Endothelial cell of umbilical vein (primary cell): ENCODE measurements at regions not wholly inside any gene's neighbourhood (a gene's known extent, or its start where the extent isn't known, plus 50 kb on each side); places are given as distances from the start of the nearest gene placed in this dataset.

Source experiments
- BruUV-seq: library from RNA; stranded (reverse); fragments of 400-500 nt; replicated peaks from 2 replicates; lab custom pipeline; 2021; lab: Mats Ljungman, UMichigan
- CTCF ChIA-PET: fragments of 300-600, 350-600 bp; sonication (Branson Sonifier 250); formaldehyde crosslinking; loops from one replicate; lab custom pipeline; 2021; ENCODE audit warnings: antibody characterized with exemption, inconsistent platforms; lab: Charles Lee
- POLR2A ChIA-PET: fragments of 300-600, 350-600 bp; sonication (Branson Sonifier 250); formaldehyde crosslinking; loops from one replicate; lab custom pipeline; 2021; ENCODE audit warnings: antibody characterized with exemption, inconsistent platforms; lab: Charles Lee
- DNase-seq: peaks from one replicate; pipeline ENCODE4 v3.0.0-alpha.2; 2011; ENCODE audit warnings: low read depth, low spot score
- FAIRE-seq: peaks from 2 replicates; lab custom pipeline; 2011; peaks lifted over from hg19 to GRCh38; lab: Jason Lieb, UNC
- H2AFZ ChIP-seq: 2 replicates; pipeline ENCODE4 v1.6.0; 2012; ENCODE audit warnings: low read depth, low read length, control low read depth, inconsistent platforms
- H3K27ac ChIP-seq: 2 replicates; pipeline ENCODE4 v1.5.1; 2011; ENCODE audit warnings: low read depth, mild to moderate bottlenecking, control low read depth, low read length, moderate library complexity; ENCODE audit not compliant: insufficient read depth
- H3K27me3 ChIP-seq, 2 experiments: 2 replicates each; pipeline versions ENCODE4 v1.6.0 to v1.6.1; 2011; ENCODE audit warnings: low read length in 2 of 2, mixed read lengths in 1 of 2; ENCODE audit not compliant: control insufficient read depth in 2 of 2, insufficient read depth in 2 of 2
- H3K36me3 ChIP-seq, 2 experiments: 2 replicates in 1 of 2; 3 replicates in 1 of 2; pipeline ENCODE4 v1.5.1; 2011; ENCODE audit warnings: low read length in 2 of 2, mild to moderate bottlenecking in 1 of 2, moderate library complexity in 1 of 2; ENCODE audit not compliant: control insufficient read depth in 2 of 2, insufficient read depth in 2 of 2; ENCODE audit errors: extremely low read depth in 1 of 2
- H3K4me1 ChIP-seq: 3 replicates; pipeline ENCODE4 v1.5.1; 2011; ENCODE audit warnings: mild to moderate bottlenecking, low read length; ENCODE audit not compliant: control insufficient read depth, insufficient read depth; ENCODE audit errors: extremely low read depth
- H3K4me2 ChIP-seq: 2 replicates; pipeline ENCODE4 v1.6.1; 2011; ENCODE audit warnings: low read length, control low read depth, mixed read lengths; ENCODE audit not compliant: insufficient read depth
- H3K4me3 ChIP-seq, 3 experiments: fragments of 200-600 bp in 1 of 3; sonication (generic), shearing (Covaris generic) in 1 of 3; replicated peaks in 1 of 3; 2 replicates each; pipeline ENCODE4 v1.5.1; 2011 to 2016; ENCODE audit warnings: control low read depth in 3 of 3, low read length in 3 of 3, mild to moderate bottlenecking in 2 of 3, inconsistent platforms in 1 of 3, low read depth in 1 of 3, moderate library complexity in 1 of 3; ENCODE audit not compliant: insufficient read depth in 1 of 3
- H3K79me2 ChIP-seq: 2 replicates; pipeline ENCODE4 v1.6.0; 2012; ENCODE audit warnings: low read length, inconsistent platforms; ENCODE audit not compliant: control insufficient read depth, insufficient read depth
- H3K9ac ChIP-seq: replicated peaks from 2 replicates; pipeline ENCODE3; 2011; ENCODE audit warnings: low read length, control low read depth; ENCODE audit not compliant: insufficient read depth; ENCODE audit errors: extremely low read depth
- H3K9me1 ChIP-seq: replicated peaks from 3 replicates; pipeline ENCODE4 v1.6.0; 2011; ENCODE audit warnings: mild to moderate bottlenecking, low read length; ENCODE audit not compliant: control insufficient read depth, insufficient read depth; ENCODE audit errors: extremely low read depth
- H3K9me3 ChIP-seq: replicated peaks from 2 replicates; pipeline ENCODE4 v1.5.1; 2012; ENCODE audit warnings: low read length, inconsistent platforms; ENCODE audit not compliant: control insufficient read depth, insufficient read depth
- H4K20me1 ChIP-seq: replicated peaks from 2 replicates; pipeline ENCODE3; 2011; ENCODE audit warnings: mild to moderate bottlenecking, low read length; ENCODE audit not compliant: control insufficient read depth, insufficient read depth; ENCODE audit errors: extremely low read depth
- EZH2 ChIP-seq: IDR thresholded peaks from 2 replicates; pipeline ENCODE4 v1.6.1; 2012; ENCODE audit warnings: borderline replicate concordance, low read depth, mild to moderate bottlenecking, moderate library complexity, low read length, inconsistent platforms; ENCODE audit not compliant: severe bottlenecking
- FOS ChIP-seq: IDR thresholded peaks from 2 replicates; pipeline ENCODE4 v1.6.1; 2011; ENCODE audit warnings: mild to moderate bottlenecking, low read length, moderate library complexity, borderline replicate concordance; ENCODE audit not compliant: insufficient read depth
- GATA2 ChIP-seq: IDR thresholded peaks from 2 replicates; pipeline ENCODE4 v1.7.0; 2011; ENCODE audit warnings: low read depth, mild to moderate bottlenecking, moderate library complexity, mixed read lengths, low read length; ENCODE audit not compliant: insufficient read length, insufficient read depth
- JUN ChIP-seq: IDR thresholded peaks from 2 replicates; pipeline ENCODE4 v1.6.1; 2011; ENCODE audit warnings: borderline replicate concordance, low read depth; ENCODE audit not compliant: insufficient read length, insufficient read depth
- MAX ChIP-seq: IDR thresholded peaks from 2 replicates; pipeline ENCODE4 v1.6.1; 2011; ENCODE audit not compliant: insufficient read depth, insufficient read length
- MYC ChIP-seq: IDR thresholded peaks from one replicate; pipeline ENCODE4 v1.6.1; 2011; ENCODE audit warnings: mild to moderate bottlenecking, low read depth, low read length
- POLR2A ChIP-seq: IDR thresholded peaks from 2 replicates; pipeline ENCODE4 v1.6.1; 2012; ENCODE audit warnings: low read depth, mild to moderate bottlenecking, control low read depth, low read length
- POLR2AphosphoS5 ChIP-seq: IDR thresholded peaks from 2 replicates; pipeline ENCODE4 v1.6.1; 2012; ENCODE audit warnings: low read depth, mild to moderate bottlenecking, control low read depth, low read length, moderate library complexity; ENCODE audit not compliant: insufficient read depth
- dilution Hi-C: fragments of 300-500 bp; cut with MboI; formaldehyde crosslinking; loops from one replicate; pipeline ENCODE4 v1.15.0; 2019; ENCODE audit warnings: low sequenced_read_pairs; ENCODE audit not compliant: extremely low pct_ligation_motif_present
- intact Hi-C: fragments of 100-400 bp; cut with micrococcal nuclease; formaldehyde crosslinking; loops from one replicate; pipeline ENCODE4 v1.10.0; 2022
- TF ChIP-seq, protein P1 (sequence below), 2 donors: IDR thresholded peaks; 1 replicate in 1 of 2; 2 replicates in 1 of 2; pipeline ENCODE4 v1.5.1; 2011; ENCODE audit warnings: low read length in 2 of 2, mild to moderate bottlenecking in 2 of 2, moderate library complexity in 2 of 2, control low read depth in 1 of 2, inconsistent platforms in 1 of 2, low read depth in 1 of 2; ENCODE audit not compliant: insufficient read depth in 1 of 2; ENCODE audit errors: extremely low read depth in 1 of 2

DNA sequence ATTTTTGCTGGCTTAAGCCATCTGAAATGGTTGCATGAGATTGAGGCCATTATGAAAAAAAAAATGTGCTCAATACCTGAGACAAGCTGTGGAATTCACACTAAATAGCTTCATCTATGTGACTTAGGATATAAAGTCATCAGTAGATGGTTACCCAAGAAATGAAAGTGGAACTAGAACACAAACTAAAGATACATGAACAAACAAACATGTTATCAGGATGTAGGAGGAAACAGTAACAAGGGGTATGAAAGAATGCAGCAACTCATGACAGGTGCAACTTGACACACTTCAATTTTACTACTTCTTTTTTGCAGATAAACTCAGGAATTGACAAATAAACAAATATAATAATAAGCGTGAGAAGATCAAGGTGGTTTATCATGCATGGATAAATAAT is 155.0 kb downstream of the WT1 start:
- dilution Hi-C loops: no loop called here
- no peaks in the 10 kb centered on the region for H3K27me3 ChIP-seq
- no peaks in the 10 kb centered on the region for H3K9me1 ChIP-seq
- DNase-seq (no peak), FAIRE-seq (no peak)
- H3K27ac ChIP-seq: no peak overlapping the region
- no peak overlapping the region for H3K9ac ChIP-seq
- BruUV-seq: no TSS peak
- H3K4me1 ChIP-seq: no peaks in the 10 kb centered on the region
- no peaks in the 10 kb centered on the region for H3K9me3 ChIP-seq
- H3K4me3 ChIP-seq: no peak overlapping the region
- TF ChIP-seq, protein P1, sequence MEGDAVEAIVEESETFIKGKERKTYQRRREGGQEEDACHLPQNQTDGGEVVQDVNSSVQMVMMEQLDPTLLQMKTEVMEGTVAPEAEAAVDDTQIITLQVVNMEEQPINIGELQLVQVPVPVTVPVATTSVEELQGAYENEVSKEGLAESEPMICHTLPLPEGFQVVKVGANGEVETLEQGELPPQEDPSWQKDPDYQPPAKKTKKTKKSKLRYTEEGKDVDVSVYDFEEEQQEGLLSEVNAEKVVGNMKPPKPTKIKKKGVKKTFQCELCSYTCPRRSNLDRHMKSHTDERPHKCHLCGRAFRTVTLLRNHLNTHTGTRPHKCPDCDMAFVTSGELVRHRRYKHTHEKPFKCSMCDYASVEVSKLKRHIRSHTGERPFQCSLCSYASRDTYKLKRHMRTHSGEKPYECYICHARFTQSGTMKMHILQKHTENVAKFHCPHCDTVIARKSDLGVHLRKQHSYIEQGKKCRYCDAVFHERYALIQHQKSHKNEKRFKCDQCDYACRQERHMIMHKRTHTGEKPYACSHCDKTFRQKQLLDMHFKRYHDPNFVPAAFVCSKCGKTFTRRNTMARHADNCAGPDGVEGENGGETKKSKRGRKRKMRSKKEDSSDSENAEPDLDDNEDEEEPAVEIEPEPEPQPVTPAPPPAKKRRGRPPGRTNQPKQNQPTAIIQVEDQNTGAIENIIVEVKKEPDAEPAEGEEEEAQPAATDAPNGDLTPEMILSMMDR (IDR thresholded peaks at IDR 0.05; ENCODE audit: extremely low read depth in 1 of 2, insufficient read depth in 1 of 2, low read depth in 1 of 2, low read length in 2 of 2): no peak
- TF ChIP-seq EZH2 (no peak), POLR2A (no peak), MYC (no peak), GATA2 (no peak), MAX (no peak), POLR2AphosphoS5 (no peak), JUN (no peak), FOS (no peak)
- ChIA-PET POLR2A (no interaction called here), CTCF (interaction anchor here (1.4 kb wide), 1 partner anchor 32 kb away, joined by 3 read pairs; no protein-coding TSS in a partner anchor)
- H2AFZ ChIP-seq: no peak overlapping the region
- no peaks in the 10 kb centered on the region for H3K79me2 ChIP-seq
- no peaks in the 10 kb centered on the region for H4K20me1 ChIP-seq
- H3K36me3 ChIP-seq: no peaks in the 10 kb centered on the region
- no peak overlapping the region for H3K4me2 ChIP-seq
- intact Hi-C loops: no loop called here
